Hepatocyte (in vitro differentiated cells): ENCODE measurements at regions not wholly inside any gene's neighbourhood (a gene's known extent, or its start where the extent isn't known, plus 50 kb on each side); places are given as distances from the start of the nearest gene placed in this dataset.
A peak's percentile ranks its signal among the peaks of the same experiment; 100 is the strongest.

ENCODE experiments used
- DNase-seq: peaks from one replicate; pipeline ENCODE4 v3.0.0-alpha.2; 2016; ENCODE audit warnings: low spot score
- H2AFZ ChIP-seq: fragments of 200-600 bp; sonication (generic); 2 replicates; pipeline ENCODE4 v1.6.0; 2016; ENCODE audit warnings: antibody characterized with exemption, mild to moderate bottlenecking
- H3K27ac ChIP-seq: fragments of 200-600 bp; sonication (generic); 2 replicates; pipeline ENCODE4 v1.5.1; 2016; ENCODE audit warnings: mild to moderate bottlenecking
- H3K27me3 ChIP-seq: fragments of 200-600 bp; sonication (generic); 2 replicates; pipeline ENCODE4 v1.6.1; 2016
- H3K36me3 ChIP-seq: fragments of 200-600 bp; sonication (generic); replicated peaks from 2 replicates; pipeline ENCODE4 v1.5.1; 2016; ENCODE audit warnings: low read depth; ENCODE audit not compliant: insufficient read depth
- H3K4me1 ChIP-seq: fragments of 200-600 bp; sonication (generic); 2 replicates; pipeline ENCODE4 v1.5.1; 2016; ENCODE audit warnings: mild to moderate bottlenecking, moderate library complexity; ENCODE audit not compliant: insufficient read depth
- H3K4me2 ChIP-seq: fragments of 200-600 bp; sonication (generic); 2 replicates; pipeline ENCODE4 v1.6.0; 2016
- H3K4me3 ChIP-seq: fragments of 200-600 bp; sonication (generic); 2 replicates; pipeline ENCODE4 v1.5.1; 2016; ENCODE audit warnings: mild to moderate bottlenecking
- H3K79me2 ChIP-seq: fragments of 200-600 bp; sonication (generic); 2 replicates; pipeline ENCODE4 v1.6.0; 2017; ENCODE audit warnings: mild to moderate bottlenecking
- H3K9me2 ChIP-seq: fragments of 200-600 bp; sonication (generic); replicated peaks from 2 replicates; pipeline ENCODE4 v1.6.0; 2017; ENCODE audit warnings: mild to moderate bottlenecking; ENCODE audit not compliant: insufficient read depth
- H3K9me3 ChIP-seq: fragments of 200-600 bp; sonication (generic); 2 replicates; pipeline ENCODE4 v1.5.1; 2016; ENCODE audit warnings: low read depth, mild to moderate bottlenecking
- H4K20me1 ChIP-seq: fragments of 200-600 bp; sonication (generic); 2 replicates; pipeline ENCODE4 v1.6.0; 2016; ENCODE audit warnings: mild to moderate bottlenecking; ENCODE audit not compliant: insufficient read depth, poor library complexity, severe bottlenecking
- EZH2 ChIP-seq: fragments of 200-600 bp; sonication (generic); IDR thresholded peaks from 2 replicates; pipeline ENCODE4 v1.6.1; 2016; ENCODE audit warnings: antibody characterized with exemption, mild to moderate bottlenecking, borderline replicate concordance
- EZH2phosphoT487 ChIP-seq: fragments of 200-600 bp; sonication (generic); IDR thresholded peaks from one replicate; pipeline ENCODE4 v1.6.1; 2018; ENCODE audit warnings: antibody characterized with exemption, mild to moderate bottlenecking, low read depth, moderate library complexity; ENCODE audit not compliant: unreplicated experiment, severe bottlenecking
- WGBS: methylation state at CpG from one replicate; pipeline ENCODE4 v1.1.6; 2016; ENCODE audit warnings: low lambda C conversion rate; ENCODE audit errors: missing lambda C conversion rate; 5-methylcytosine and 5-hydroxymethylcytosine counted together
- TF ChIP-seq, protein P1 (sequence below): fragments of 200-600 bp; sonication (generic); IDR thresholded peaks from 2 replicates; pipeline ENCODE4 v1.5.1; 2016; ENCODE audit warnings: antibody characterized with exemption, mild to moderate bottlenecking; ENCODE audit not compliant: poor library complexity

DNA sequence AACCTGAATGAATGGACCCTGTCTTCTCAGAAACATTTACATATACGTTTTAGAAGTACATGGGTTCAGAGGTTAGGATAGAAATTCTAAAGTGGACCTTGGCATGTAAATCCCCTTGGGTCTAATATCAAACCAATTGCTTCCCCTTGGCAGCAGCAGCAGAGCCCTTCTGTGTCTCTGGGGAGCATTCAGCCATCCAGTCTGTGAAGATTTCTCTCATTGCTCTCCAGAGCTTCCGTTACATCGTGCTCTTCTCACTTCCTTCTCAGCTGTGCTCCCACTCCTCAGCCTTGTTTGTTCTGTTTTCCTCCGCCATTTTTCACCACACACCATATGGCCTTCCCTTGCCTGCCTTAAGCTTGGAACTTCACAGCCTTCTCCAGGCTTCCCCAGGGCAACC lies 61.5 kb upstream of the ATP1B1 start:
- Histone ChIP-seq H3K4me3 (no peak overlapping the region), H4K20me1 (no peaks in the 10 kb centered on the region), H3K9me2 (no peaks in the 10 kb centered on the region), H3K9me3 (no peaks in the 10 kb centered on the region), H3K4me2 (no peak overlapping the region), H3K4me1 (no peaks in the 10 kb centered on the region), H3K27me3 (no peaks in the 10 kb centered on the region), H3K36me3 (no peaks in the 10 kb centered on the region), H2AFZ (no peak overlapping the region), H3K27ac (no peak overlapping the region), H3K79me2 (no peaks in the 10 kb centered on the region)
- TF ChIP-seq, protein P1, sequence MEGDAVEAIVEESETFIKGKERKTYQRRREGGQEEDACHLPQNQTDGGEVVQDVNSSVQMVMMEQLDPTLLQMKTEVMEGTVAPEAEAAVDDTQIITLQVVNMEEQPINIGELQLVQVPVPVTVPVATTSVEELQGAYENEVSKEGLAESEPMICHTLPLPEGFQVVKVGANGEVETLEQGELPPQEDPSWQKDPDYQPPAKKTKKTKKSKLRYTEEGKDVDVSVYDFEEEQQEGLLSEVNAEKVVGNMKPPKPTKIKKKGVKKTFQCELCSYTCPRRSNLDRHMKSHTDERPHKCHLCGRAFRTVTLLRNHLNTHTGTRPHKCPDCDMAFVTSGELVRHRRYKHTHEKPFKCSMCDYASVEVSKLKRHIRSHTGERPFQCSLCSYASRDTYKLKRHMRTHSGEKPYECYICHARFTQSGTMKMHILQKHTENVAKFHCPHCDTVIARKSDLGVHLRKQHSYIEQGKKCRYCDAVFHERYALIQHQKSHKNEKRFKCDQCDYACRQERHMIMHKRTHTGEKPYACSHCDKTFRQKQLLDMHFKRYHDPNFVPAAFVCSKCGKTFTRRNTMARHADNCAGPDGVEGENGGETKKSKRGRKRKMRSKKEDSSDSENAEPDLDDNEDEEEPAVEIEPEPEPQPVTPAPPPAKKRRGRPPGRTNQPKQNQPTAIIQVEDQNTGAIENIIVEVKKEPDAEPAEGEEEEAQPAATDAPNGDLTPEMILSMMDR, result no peak
- no peak for TF ChIP-seq EZH2
- no peak for TF ChIP-seq EZH2phosphoT487
- DNase-seq, result no peak
- WGBS, result 90% methylated on average over 4 of the region's 4 CpGs

DNA sequence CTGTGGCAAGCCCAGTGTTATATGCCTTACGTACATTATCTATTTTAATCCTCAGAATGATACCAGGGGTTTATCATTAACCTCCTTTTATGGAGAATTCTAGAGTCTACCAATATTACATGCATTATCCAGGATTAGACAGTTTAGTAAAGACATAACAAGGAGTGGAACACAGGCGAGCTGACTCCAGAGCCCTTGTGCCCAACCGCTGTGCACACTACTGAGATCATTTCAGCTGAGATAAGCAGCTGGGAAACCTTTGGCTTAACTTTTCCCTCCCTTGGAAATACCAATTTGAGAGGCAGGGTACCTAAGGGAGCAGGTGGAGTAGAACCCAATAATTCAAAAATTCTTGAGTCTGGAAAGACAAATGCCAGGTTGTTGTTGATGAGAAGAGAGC lies 59.8 kb upstream of the ATP1B1 start:
- no peaks in the 10 kb centered on the region for H3K9me2 ChIP-seq
- 68% methylated on average over 3 of the region's 3 CpGs for WGBS
- no peaks in the 10 kb centered on the region for H3K9me3 ChIP-seq
- no peaks in the 10 kb centered on the region for H3K4me1 ChIP-seq
- no peaks in the 10 kb centered on the region for H3K27me3 ChIP-seq
- no peak overlapping the region for H3K4me3 ChIP-seq
- no peaks in the 10 kb centered on the region for H4K20me1 ChIP-seq
- H3K36me3 ChIP-seq, result no peaks in the 10 kb centered on the region
- no peak for DNase-seq
- TF ChIP-seq, protein P1, result no peak
- TF ChIP-seq EZH2 (no peak), EZH2phosphoT487 (no peak)
- H3K79me2 ChIP-seq, result no peaks in the 10 kb centered on the region
- H3K4me2 ChIP-seq, result no peak overlapping the region
- no peak overlapping the region for H2AFZ ChIP-seq
- H3K27ac ChIP-seq, result peak overlapping the region; percentile 82

DNA sequence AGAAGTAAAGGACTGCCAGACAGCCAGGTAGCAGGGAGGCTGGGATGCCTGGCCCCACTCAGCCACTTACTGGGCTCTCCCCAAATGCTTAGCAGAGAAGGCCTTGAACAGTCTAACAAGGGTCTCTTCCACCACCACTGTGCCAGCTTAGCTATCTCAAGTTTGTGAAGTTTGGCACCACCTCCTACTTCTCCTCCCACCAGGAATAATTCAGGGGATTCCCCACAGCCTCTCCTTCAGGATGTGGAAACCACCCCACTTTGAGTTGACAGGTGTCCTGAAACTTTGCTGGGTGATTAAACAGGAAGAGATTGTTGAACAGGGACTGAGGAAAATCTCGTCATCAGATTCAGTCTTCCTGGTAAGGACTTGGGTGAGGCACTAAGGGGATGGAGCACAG lies 59.4 kb upstream of the ATP1B1 start:
- Histone ChIP-seq H3K9me3 (no peaks in the 10 kb centered on the region), H3K4me3 (no peak overlapping the region), H3K4me2 (no peak overlapping the region), H3K27ac (peak overlapping the region; percentile 82), H4K20me1 (no peaks in the 10 kb centered on the region), H3K27me3 (no peaks in the 10 kb centered on the region), H3K79me2 (no peaks in the 10 kb centered on the region), H3K9me2 (no peaks in the 10 kb centered on the region), H3K4me1 (no peaks in the 10 kb centered on the region), H3K36me3 (no peaks in the 10 kb centered on the region), H2AFZ (no peak overlapping the region)
- DNase-seq, result peak; percentile 23
- TF ChIP-seq, protein P1, result no peak
- TF ChIP-seq EZH2phosphoT487 (no peak), EZH2 (no peak)
- 74% methylated on average over 1 of the region's 1 CpG for WGBS

DNA sequence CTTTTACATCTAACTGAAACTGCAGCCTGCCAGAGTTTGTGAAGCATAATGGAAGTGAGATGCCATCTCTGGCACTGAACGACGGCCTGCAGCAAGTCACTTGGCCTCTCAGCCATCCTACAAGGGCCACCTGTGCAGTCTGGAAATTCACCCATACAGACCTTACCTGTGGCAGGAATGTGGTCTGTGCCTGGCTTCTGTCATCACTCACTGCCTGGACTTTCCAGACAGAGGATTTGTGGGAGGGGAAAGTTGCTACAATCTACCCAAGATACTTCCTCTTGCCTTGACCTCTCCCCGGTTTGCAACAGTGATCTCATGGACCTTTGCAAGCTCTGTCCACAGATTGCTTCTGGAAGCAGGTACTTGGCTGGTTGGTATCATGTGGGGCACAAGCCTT lies 58.4 kb upstream of the ATP1B1 start:
- Histone ChIP-seq H3K27ac (peak overlapping the region; percentile 82), H3K4me3 (no peak overlapping the region), H3K79me2 (no peaks in the 10 kb centered on the region), H3K9me2 (no peaks in the 10 kb centered on the region), H3K36me3 (no peaks in the 10 kb centered on the region), H3K9me3 (no peaks in the 10 kb centered on the region), H3K4me2 (no peak overlapping the region), H2AFZ (no peak overlapping the region), H4K20me1 (no peaks in the 10 kb centered on the region), H3K27me3 (no peaks in the 10 kb centered on the region), H3K4me1 (no peaks in the 10 kb centered on the region)
- TF ChIP-seq EZH2, result no peak
- TF ChIP-seq, protein P1, result no peak
- TF ChIP-seq EZH2phosphoT487, result no peak
- 61% methylated on average over 3 of the region's 3 CpGs for WGBS
- DNase-seq, result peak; percentile 19
